SH-SY5Y (cell line): ENCODE measurements at regions not wholly inside any gene's neighbourhood (a gene's known extent, or its start where the extent isn't known, plus 50 kb on each side); places are given as distances from the start of the nearest gene placed in this dataset.

ENCODE experiments used
- GATA2 ChIP-seq: IDR thresholded peaks from 2 replicates; pipeline ENCODE4 v1.6.1; 2011; ENCODE audit warnings: mild to moderate bottlenecking, low read depth, low read length
- GATA3 ChIP-seq: IDR thresholded peaks from 2 replicates; pipeline ENCODE4 v1.6.1; 2011; ENCODE audit warnings: low read depth, mild to moderate bottlenecking, low read length, moderate library complexity

DNA sequence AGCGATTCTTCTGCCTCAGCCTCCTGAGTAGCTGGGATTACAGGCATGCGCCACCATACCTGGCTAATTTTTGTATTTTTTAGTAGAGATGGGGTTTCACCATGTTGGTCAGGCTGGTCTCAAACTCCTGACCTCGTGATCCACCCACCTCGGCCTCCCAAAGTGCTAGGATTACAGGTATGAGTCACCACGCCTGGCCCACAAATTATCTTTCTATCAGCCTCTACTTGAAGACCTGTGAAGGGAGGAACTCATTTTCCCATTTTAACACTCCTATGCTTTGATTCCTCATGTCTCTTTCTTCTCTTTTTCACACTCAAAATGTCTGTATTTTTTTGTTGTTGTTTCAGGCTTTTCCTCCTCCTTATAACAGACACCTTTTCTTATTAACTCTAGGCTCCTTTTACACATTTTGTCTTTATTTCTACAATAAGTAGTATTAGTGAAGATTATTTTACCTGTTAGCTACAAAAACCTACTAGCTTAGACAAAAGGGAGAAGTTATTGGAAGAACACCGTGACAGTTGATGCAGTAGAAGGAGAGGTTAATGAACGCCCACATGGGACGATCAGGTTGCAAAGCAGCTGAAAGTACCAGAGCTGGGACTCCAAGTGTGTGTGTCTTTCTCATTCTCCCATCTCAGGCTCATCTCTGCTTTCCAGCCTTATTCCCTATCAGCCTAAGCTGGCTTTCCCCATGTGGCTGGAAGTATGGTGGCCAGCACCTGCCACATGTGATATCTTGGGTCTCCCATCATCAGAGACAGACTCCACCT is 97.6 kb upstream of the AGAP1 start:
- TF ChIP-seq GATA3 (no peak), GATA2 (no peak)

- TF ChIP-seq GATA3 (no peak), GATA2 (no peak)
Observed at GRCh38 chr2:235398321-235398720, 95.5 kb upstream of the AGAP1 start.

- no peak for TF ChIP-seq GATA2
- TF ChIP-seq GATA3, result no peak
Observed at GRCh38 chr2:235399895-235400294, 93.9 kb upstream of the AGAP1 start.

DNA sequence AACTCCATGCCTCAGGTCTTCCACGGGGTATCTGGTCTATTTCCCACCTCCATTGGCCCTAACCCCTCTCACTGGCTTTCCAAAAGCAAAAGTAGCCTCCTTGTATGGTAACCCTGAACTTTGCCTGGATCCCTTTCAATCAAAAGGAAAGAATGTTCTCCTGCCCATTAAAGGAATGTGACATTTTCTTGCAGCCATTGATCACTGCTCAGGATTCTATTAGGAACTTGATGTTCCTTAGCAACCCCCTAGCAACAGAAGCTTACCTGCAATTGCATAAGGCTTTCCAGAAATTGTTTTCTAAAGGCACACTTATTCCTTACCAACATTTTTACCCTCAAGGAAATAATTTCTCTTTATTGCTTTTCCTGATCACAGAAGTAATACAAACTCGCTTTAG is 91.4 kb upstream of the AGAP1 start:
- no peak for TF ChIP-seq GATA2
- TF ChIP-seq GATA3, result no peak

GRCh38 chr2:235405612-235406361 is 88.1 kb upstream of the AGAP1 start:
- TF ChIP-seq GATA2 (no peak), GATA3 (no peak)

- TF ChIP-seq GATA3, result no peak
- TF ChIP-seq GATA2, result no peak
Observed at GRCh38 chr2:235406430-235406829, 87.4 kb upstream of the AGAP1 start.

DNA sequence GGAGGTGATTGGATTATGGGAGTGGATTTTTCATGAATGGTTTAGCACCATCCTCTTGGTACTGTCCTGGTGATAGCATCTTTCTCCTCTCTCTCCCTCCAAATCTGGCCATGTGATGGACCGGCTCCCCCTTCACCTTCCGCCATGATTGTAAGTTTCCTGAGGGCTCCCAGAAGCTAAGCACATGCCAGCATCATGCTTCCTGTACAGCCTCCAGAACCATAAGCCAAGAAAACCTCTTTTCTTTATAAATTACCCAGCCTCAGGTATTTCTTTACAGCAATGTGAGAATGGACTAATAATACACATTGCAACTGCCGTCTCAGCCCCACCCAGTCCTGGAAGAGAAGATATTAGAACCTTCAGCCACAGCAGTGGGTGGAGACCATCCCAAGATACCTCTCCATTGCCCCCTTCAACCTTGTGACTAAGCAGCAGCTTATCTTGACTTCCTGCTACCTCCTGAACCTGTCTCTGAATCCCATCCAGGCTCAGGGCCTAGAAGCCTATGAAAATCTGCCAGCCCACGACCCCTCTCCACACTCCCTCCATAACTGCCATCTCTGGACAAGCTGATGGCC is 81.8 kb upstream of the AGAP1 start:
- no peak for TF ChIP-seq GATA3

DNA sequence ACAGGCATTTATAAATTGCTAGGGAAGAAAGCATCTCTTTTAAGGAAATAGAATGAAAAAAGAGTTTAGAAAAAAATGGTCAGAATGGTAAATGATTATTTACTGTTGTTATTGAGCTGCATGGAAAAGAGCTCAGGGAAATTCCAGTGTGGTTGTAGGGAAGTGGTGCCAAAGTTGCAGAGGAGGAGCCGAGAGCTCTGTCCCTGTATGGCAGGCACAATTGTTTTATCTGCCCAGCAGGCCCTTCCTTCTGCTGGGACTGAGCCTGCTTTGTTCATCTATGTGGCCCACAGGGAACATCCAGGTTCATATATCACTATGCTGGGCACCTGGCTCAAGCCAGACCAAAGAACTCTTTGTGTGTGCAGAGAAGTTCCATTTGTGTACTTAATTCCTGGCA is 80.8 kb upstream of the AGAP1 start:
- no peak for TF ChIP-seq GATA2
- TF ChIP-seq GATA3, result no peak

- no peak for TF ChIP-seq GATA3
- no peak for TF ChIP-seq GATA2
Observed at GRCh38 chr2:235414422-235414821, 79.4 kb upstream of the AGAP1 start.

DNA sequence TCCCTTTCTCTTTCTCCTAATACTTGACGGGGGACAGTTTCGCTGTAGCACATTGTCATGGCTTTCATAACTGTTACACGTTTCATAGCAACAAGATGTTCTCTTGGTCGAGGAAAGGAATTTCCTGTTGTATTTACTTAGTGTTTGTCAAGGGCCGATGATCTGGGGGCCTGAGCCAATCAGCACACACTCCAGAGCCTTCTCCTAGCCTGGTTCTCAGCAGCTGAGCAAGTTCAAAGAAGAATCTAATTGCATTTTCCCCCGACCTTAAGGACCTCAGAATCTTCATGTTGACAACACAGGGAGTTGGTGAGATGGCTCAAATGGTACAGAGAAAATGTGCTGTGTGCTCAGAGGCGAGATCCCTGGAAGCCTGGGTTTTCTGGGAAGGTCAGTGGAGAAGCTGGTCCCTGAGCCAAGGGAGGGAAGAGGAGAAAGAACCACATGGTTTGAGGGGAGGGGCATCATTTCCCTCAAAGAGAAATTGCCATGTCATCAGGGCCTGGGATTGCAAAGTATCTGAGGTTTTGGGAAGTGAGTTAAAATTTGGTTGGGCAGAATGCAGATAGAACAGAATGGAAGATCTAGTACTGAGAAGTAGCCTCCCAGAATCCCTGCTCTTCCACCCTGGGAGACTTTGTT is 76.9 kb upstream of the AGAP1 start:
- no peak for TF ChIP-seq GATA2
- TF ChIP-seq GATA3, result no peak

DNA sequence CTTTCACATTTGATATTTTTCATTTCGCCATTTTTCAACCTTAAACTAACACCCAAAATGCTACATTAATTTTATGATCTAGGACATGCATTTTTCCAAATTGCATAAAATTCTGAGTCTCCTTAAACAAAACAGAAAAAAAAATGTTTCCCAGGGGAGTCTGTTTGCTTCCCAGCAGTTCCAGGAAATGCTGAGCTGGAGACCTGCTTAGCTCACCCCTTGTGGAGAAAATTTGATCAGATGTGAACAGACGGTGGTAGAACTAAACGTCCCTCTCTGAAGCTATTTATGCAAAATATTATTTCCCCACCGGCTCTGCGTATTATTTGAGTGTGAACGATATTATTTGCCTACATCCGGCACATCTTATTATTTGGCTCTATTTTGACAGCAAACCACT is 74.9 kb upstream of the AGAP1 start:
- no peak for TF ChIP-seq GATA2
- no peak for TF ChIP-seq GATA3

- no peak for TF ChIP-seq GATA3
- TF ChIP-seq GATA2, result no peak
Observed at GRCh38 chr2:235419996-235420395, 73.8 kb upstream of the AGAP1 start.

GRCh38 chr2:235421618-235422017 is 72.2 kb upstream of the AGAP1 start:
- no peak for TF ChIP-seq GATA2
- no peak for TF ChIP-seq GATA3

GRCh38 chr2:235430366-235431083 is 63.3 kb upstream of the AGAP1 start:
- TF ChIP-seq GATA3, result no peak
- TF ChIP-seq GATA2, result no peak
